ENCODE measurements at regions not wholly inside any gene's neighbourhood (a gene's known extent, or its start where the extent isn't known, plus 50 kb on each side); places are given as distances from the start of the nearest gene placed in this dataset.

DNA sequence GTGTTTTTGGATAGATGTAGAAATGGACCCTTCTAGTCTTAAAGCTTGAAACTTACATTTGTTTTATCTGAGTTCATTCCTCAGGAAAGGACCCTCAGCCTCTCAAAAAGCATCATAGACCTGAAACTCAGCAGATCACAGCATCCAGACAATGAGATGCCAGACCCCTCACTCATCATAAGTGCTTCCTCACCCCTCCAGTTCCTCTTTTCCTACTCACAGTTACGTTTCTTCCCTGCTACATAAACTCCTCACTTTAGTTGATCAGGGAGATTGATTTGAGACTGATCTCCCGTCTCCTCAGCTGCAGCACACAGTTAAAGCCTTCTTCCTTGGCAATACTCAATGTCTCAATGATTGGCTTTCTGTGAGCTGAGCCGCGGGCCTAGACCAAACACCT lies 282.0 kb downstream of the FAM72C start:
- H3K56ac ChIP-seq (replicated peaks; ENCODE audit: insufficient read length, low read depth, low read length) = no peak overlapping the region
- no peak overlapping the region for H3K4ac ChIP-seq (replicated peaks; ENCODE audit: insufficient read length, low read depth, low read length)
- FAIRE-seq (no peak), DNase-seq (ENCODE audit: low read depth in 1 of 2, low spot score in 2 of 2) (no peak)
- H3K4me3 ChIP-seq (ENCODE audit: extremely low read depth in 1 of 4, insufficient read depth in 2 of 4, low read depth in 3 of 4, low read length in 4 of 4) = no peak overlapping the region
- H3K9ac ChIP-seq (replicated peaks in 1 of 4; ENCODE audit: extremely low read depth in 1 of 4, low read depth in 3 of 4, low read length in 3 of 4) = no peak overlapping the region
- no peak overlapping the region for H2BK5ac ChIP-seq (ENCODE audit: low read depth, low read length)
- H2BK12ac ChIP-seq (ENCODE audit: low read depth, low read length) = no peak overlapping the region
- H3K36me3 ChIP-seq (ENCODE audit: control insufficient read depth in 2 of 4, insufficient read depth in 4 of 4, low read length in 3 of 4) = no peaks in the 10 kb centered on the region; a peak in 1 of 8 replicates
- no peaks in the 10 kb centered on the region for H4K20me1 ChIP-seq (replicated peaks in 1 of 2; ENCODE audit: control insufficient read depth in 1 of 2, insufficient read depth in 2 of 2, low read length in 2 of 2)
- H3K27ac ChIP-seq (ENCODE audit: low read depth, low read length) = no peak overlapping the region
- H4K91ac ChIP-seq (replicated peaks; ENCODE audit: insufficient read length, low read length) = no peak overlapping the region
- no peak overlapping the region for H3K14ac ChIP-seq (ENCODE audit: insufficient read length)
- H2BK15ac ChIP-seq (ENCODE audit: low read length) = no peak overlapping the region
- no peak overlapping the region for H3K23ac ChIP-seq (ENCODE audit: insufficient read length)
- H3K23me2 ChIP-seq (ENCODE audit: low read depth, low read length) = no peaks in the 10 kb centered on the region
- H4K8ac ChIP-seq (ENCODE audit: extremely low read depth, insufficient read depth, low read length) = no peak overlapping the region
- no peaks in the 10 kb centered on the region for H3K79me1 ChIP-seq (ENCODE audit: low read depth, low read length)
- peaks cover 0 to 41% of the 10 kb centered on the region in 2 experiments; a peak in 2 of 4 replicates for H3K9me3 ChIP-seq (ENCODE audit: insufficient read depth in 2 of 2, low read depth in 1 of 2, low read length in 1 of 2)
- POLR2A ChIA-PET (ENCODE audit: partially characterized antibody) = no interaction called here
- 70% methylated on average over 4 of the region's 4 CpGs; no CpG with 5 or more reads in 1 of the 2 experiments for WGBS, 2 experiments (ENCODE audit: extremely low coverage in 1 of 2, insufficient coverage in 1 of 2, insufficient read length in 1 of 2, insufficient replicate concordance in 2 of 2, low coverage in 1 of 2, low lambda C conversion rate in 2 of 2, missing lambda C conversion rate in 1 of 2)
- CTCF ChIA-PET (ENCODE audit: partially characterized antibody) = no interaction called here
- H2AFZ ChIP-seq (ENCODE audit: low read length) = no peak overlapping the region
- H2BK20ac ChIP-seq (ENCODE audit: low read length) = no peak overlapping the region
- no peaks in the 10 kb centered on the region for H3K27me3 ChIP-seq (replicated peaks in 1 of 4; ENCODE audit: control insufficient read depth in 3 of 4, extremely low read depth in 1 of 4, insufficient read depth in 3 of 4, low read length in 3 of 4)
- H4K5ac ChIP-seq (ENCODE audit: insufficient read length, low read depth, low read length) = no peak overlapping the region
- no peak overlapping the region for H2BK120ac ChIP-seq (replicated peaks; ENCODE audit: low read depth, low read length)
- H3K79me2 ChIP-seq (ENCODE audit: control insufficient read depth in 1 of 2, insufficient read depth in 2 of 2, low read length in 2 of 2) = no peaks in the 10 kb centered on the region
- H3K4me2 ChIP-seq (ENCODE audit: insufficient read depth in 1 of 2, low read depth in 2 of 2, low read length in 2 of 2) = no peak overlapping the region
- no peak overlapping the region for H3K18ac ChIP-seq (ENCODE audit: extremely low read depth, low read length)
- H2AK5ac ChIP-seq (ENCODE audit: low read depth, low read length) = no peak overlapping the region
- H3K4me1 ChIP-seq (replicated peaks in 1 of 4; ENCODE audit: control insufficient read depth in 3 of 4, insufficient read depth in 4 of 4, low read length in 3 of 4) = no peaks in the 10 kb centered on the region
- TF ChIP-seq, protein P1, sequence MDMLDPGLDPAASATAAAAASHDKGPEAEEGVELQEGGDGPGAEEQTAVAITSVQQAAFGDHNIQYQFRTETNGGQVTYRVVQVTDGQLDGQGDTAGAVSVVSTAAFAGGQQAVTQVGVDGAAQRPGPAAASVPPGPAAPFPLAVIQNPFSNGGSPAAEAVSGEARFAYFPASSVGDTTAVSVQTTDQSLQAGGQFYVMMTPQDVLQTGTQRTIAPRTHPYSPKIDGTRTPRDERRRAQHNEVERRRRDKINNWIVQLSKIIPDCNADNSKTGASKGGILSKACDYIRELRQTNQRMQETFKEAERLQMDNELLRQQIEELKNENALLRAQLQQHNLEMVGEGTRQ (IDR thresholded peaks at IDR 0.05; ENCODE audit: low read length) = no peak
- TF ChIP-seq, protein P2, sequence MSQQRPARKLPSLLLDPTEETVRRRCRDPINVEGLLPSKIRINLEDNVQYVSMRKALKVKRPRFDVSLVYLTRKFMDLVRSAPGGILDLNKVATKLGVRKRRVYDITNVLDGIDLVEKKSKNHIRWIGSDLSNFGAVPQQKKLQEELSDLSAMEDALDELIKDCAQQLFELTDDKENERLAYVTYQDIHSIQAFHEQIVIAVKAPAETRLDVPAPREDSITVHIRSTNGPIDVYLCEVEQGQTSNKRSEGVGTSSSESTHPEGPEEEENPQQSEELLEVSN (IDR thresholded peaks at IDR 0.05) = no peak
- TF ChIP-seq POU5F1 (IDR thresholded peaks at IDR 0.05; ENCODE audit: low read depth, low read length) (no peak), TCF12 (IDR thresholded peaks at IDR 0.05; ENCODE audit: low read depth, low read length) (no peak), KDM5A (IDR thresholded peaks at IDR 0.05; ENCODE audit: low read length) (no peak), ASH2L (IDR thresholded peaks at IDR 0.05; ENCODE audit: low read length) (no peak), EZH2 (IDR thresholded peaks at IDR 0.05; ENCODE audit: low read depth, low read length, severe bottlenecking) (no peak), TAF7 (optimal IDR thresholded peaks at IDR 0.05; ENCODE audit: borderline replicate concordance, low read depth, low read length) (no peak), RAD21 (IDR thresholded peaks at IDR 0.05 in 1 of 2, conservative IDR thresholded peaks at IDR 0.05 in 1 of 2; ENCODE audit: low read depth in 2 of 2, low read length in 2 of 2) (no peak)
- TF ChIP-seq, protein P3, sequence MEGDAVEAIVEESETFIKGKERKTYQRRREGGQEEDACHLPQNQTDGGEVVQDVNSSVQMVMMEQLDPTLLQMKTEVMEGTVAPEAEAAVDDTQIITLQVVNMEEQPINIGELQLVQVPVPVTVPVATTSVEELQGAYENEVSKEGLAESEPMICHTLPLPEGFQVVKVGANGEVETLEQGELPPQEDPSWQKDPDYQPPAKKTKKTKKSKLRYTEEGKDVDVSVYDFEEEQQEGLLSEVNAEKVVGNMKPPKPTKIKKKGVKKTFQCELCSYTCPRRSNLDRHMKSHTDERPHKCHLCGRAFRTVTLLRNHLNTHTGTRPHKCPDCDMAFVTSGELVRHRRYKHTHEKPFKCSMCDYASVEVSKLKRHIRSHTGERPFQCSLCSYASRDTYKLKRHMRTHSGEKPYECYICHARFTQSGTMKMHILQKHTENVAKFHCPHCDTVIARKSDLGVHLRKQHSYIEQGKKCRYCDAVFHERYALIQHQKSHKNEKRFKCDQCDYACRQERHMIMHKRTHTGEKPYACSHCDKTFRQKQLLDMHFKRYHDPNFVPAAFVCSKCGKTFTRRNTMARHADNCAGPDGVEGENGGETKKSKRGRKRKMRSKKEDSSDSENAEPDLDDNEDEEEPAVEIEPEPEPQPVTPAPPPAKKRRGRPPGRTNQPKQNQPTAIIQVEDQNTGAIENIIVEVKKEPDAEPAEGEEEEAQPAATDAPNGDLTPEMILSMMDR (IDR thresholded peaks at IDR 0.05; ENCODE audit: control extremely low read depth in 1 of 3, insufficient read depth in 1 of 3, low read depth in 1 of 3, low read length in 3 of 3) = no peak
